Heart left ventricle (tissue), 16 donors: ENCODE measurements at regions not wholly inside any gene's neighbourhood (a gene's known extent, or its start where the extent isn't known, plus 50 kb on each side); places are given as distances from the start of the nearest gene placed in this dataset.

Experiments used
- ATAC-seq, 4 donors: fragments of 200-7000 bp; cut with Tn5 transposase; one replicate each; pipeline ENCODE4 v1.9.1; 2020 to 2022; ENCODE audit warnings: moderate library complexity in 4 of 4, mild to moderate bottlenecking in 3 of 4, moderate number of reproducible peaks in 1 of 4
- DNase-seq, 5 donors: peaks; one replicate each; pipeline ENCODE4 v3.0.0-alpha.2; 2020
- H3K27ac ChIP-seq, 12 donors: fragments of 200-600 bp; sonication (generic) in 4 of 12; one replicate each; pipeline versions ENCODE4 v1.5.0 to v1.8.0; 2016 to 2022; ENCODE audit warnings: mild to moderate bottlenecking in 2 of 12
- H3K27me3 ChIP-seq, 9 donors: fragments of 200-600 bp; sonication (generic) in 2 of 9; one replicate each; pipeline versions ENCODE4 v1.5.1 to v1.8.0; 2016 to 2022; ENCODE audit warnings: mild to moderate bottlenecking in 3 of 9
- H3K36me3 ChIP-seq, 9 donors: fragments of 200-600 bp; sonication (generic) in 2 of 9; one replicate each; pipeline versions ENCODE4 v1.5.0 to v1.8.0; 2018 to 2022; ENCODE audit warnings: mild to moderate bottlenecking in 2 of 9
- H3K4me1 ChIP-seq, 12 donors: fragments of 200-600 bp; sonication (generic) in 4 of 12; one replicate each; pipeline versions ENCODE4 v1.5.0 to v1.8.0; 2016 to 2022; ENCODE audit warnings: mild to moderate bottlenecking in 3 of 12
- H3K4me3 ChIP-seq, 12 donors: fragments of 200-600 bp; sonication (generic) in 4 of 12; one replicate each; pipeline versions ENCODE4 v1.5.0 to v1.8.0; 2017 to 2022; ENCODE audit warnings: mild to moderate bottlenecking in 9 of 12, moderate library complexity in 4 of 12
- H3K9me3 ChIP-seq, 12 donors: fragments of 200-600 bp; sonication (generic) in 4 of 12; one replicate each; pipeline versions ENCODE4 v1.5.0 to v1.8.0; 2016 to 2022; ENCODE audit warnings: mild to moderate bottlenecking in 1 of 12
- POLR2A ChIP-seq, 2 donors: fragments of 450-650 bp; IDR thresholded peaks; one replicate each; pipeline ENCODE4 v1.6.1; 2017; ENCODE audit warnings: antibody characterized with exemption in 2 of 2, mild to moderate bottlenecking in 2 of 2, moderate library complexity in 2 of 2
- WGBS, 4 donors: extraction: QIAGEN DNeasy Blood & Tissue Kit in 2 of 4; methylation state at CpG; one replicate each; pipeline versions ENCODE4 v1.1.5 to v1.1.7; 2013 to 2018; 5-methylcytosine and 5-hydroxymethylcytosine counted together
- intact Hi-C, 10 donors: fragments of 100-400 bp; cut with DNase I; formaldehyde crosslinking; loops; one replicate each; pipeline versions ENCODE4 v1.11.1 to v1.14.2; 2022
- TF ChIP-seq, protein P1 (sequence below), 12 donors: fragments of 200-600 bp; sonication (generic) in 4 of 12; IDR thresholded peaks; one replicate each; pipeline versions ENCODE4 v1.5.0 to v1.8.0; 2018 to 2022; ENCODE audit warnings: antibody characterized with exemption in 12 of 12, mild to moderate bottlenecking in 5 of 12
- donor health status: ischemic (EF 13 %, LVEDD 7.1; RV severe dilation, severe dysfunction).
- donor health status: healthy with polysubstance abuse.
- donor health status: DM: no; HTN: yes; CAD: no.
- donor health status: DM: no; HTN: no; CAD: no.
- donor health status: ischemic (EF 25% LVEDD 6.9; RV normal size, moderate dysfunction).
- donor health status: ischemic (EF 25% LVEDD 5.7; RV mildly dilated, moderate dysfunction).
- donor health status: healthy.
- donor health status: DM: yes; HTN: yes; CAD: no.
- donor health status: ischemic (EF 35%, LVEDD 5.7; RV mildly dilated, moderate dysfunction).
- donor health status: nonischemic (EF 11% LVEDD 7.7; RV severe dilation, severe dysfunction).
- donor health status: DM: yes; HTN: yes; CAD: no.
- donor health status: PGD.
- donor health status: ischemic (EF 29% LVEDD 5.4; RV normal size, mild dysfunction).
- donor health status: nonischemic (EF 23%, LVEDD 6.1; RV moderate dilation, normal function).

DNA sequence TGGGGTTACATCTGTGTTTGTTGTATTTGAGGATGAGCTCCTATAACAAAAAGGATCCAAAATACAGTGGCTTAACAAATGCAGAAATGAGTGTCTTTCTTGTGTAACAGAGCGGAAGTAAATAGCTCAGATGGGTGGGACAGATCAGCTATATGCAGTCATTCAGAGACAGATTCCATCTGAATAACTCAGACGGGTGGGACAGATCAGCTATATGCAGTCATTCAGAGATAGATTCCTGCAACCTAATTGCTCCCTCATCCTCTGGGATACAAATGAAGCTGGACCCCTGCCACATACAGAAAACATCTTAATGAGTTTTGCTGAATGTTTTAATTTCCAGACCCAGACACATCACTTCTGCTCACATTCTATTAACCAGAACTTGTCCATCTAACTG is 332.3 kb downstream of the BCKDHB start:
- 59 to 69% (median 66%) methylated on average over 2 of the region's 2 CpGs for WGBS, 4 donors
- H3K4me3 ChIP-seq = no peak overlapping the region
- no peak for DNase-seq
- ATAC-seq = no peak
- no peaks in the 10 kb centered on the region for H3K27me3 ChIP-seq
- intact Hi-C loops = no loop called here
- no peaks in the 10 kb centered on the region for H3K4me1 ChIP-seq
- no peaks in the 10 kb centered on the region for H3K9me3 ChIP-seq
- H3K36me3 ChIP-seq = no peaks in the 10 kb centered on the region
- no peak overlapping the region for H3K27ac ChIP-seq
- TF ChIP-seq, protein P1, sequence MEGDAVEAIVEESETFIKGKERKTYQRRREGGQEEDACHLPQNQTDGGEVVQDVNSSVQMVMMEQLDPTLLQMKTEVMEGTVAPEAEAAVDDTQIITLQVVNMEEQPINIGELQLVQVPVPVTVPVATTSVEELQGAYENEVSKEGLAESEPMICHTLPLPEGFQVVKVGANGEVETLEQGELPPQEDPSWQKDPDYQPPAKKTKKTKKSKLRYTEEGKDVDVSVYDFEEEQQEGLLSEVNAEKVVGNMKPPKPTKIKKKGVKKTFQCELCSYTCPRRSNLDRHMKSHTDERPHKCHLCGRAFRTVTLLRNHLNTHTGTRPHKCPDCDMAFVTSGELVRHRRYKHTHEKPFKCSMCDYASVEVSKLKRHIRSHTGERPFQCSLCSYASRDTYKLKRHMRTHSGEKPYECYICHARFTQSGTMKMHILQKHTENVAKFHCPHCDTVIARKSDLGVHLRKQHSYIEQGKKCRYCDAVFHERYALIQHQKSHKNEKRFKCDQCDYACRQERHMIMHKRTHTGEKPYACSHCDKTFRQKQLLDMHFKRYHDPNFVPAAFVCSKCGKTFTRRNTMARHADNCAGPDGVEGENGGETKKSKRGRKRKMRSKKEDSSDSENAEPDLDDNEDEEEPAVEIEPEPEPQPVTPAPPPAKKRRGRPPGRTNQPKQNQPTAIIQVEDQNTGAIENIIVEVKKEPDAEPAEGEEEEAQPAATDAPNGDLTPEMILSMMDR (IDR thresholded peaks at IDR 0.05) = no peak
- no peak for TF ChIP-seq POLR2A (IDR thresholded peaks at IDR 0.05)

DNA sequence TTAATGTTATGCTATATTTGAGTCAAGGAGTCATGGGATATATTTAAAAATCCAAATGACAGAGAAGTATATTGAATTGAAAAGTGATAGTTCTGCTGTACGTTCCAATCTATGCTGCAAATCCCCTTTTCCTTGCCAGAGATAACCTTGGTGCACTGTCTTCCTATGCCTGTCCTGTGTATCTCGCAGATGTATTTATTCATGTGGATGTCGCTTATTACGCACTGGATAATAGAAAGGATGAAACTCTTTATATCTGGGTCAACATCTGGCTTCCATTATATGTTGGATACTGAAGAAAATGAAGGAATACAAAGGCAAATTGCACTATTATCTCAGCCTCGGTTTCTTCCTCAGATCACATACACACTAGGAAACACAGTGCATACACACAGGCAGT is 331.3 kb downstream of the BCKDHB start:
- 69 to 91% (median 88%) methylated on average over 5 of the region's 5 CpGs for WGBS, 4 donors
- Histone ChIP-seq H3K27ac (no peak overlapping the region), H3K9me3 (no peaks in the 10 kb centered on the region), H3K27me3 (no peaks in the 10 kb centered on the region), H3K4me3 (no peak overlapping the region), H3K36me3 (no peaks in the 10 kb centered on the region), H3K4me1 (no peaks in the 10 kb centered on the region)
- ATAC-seq (no peak), DNase-seq (no peak)
- intact Hi-C loops = no loop called here
- no peak for TF ChIP-seq POLR2A (IDR thresholded peaks at IDR 0.05)
- TF ChIP-seq, protein P1 (IDR thresholded peaks at IDR 0.05) = no peak

- ATAC-seq = no peak
- 79 to 91% (median 88%) methylated on average over 1 of the region's 1 CpG for WGBS, 4 donors
- Histone ChIP-seq H3K4me3 (no peak overlapping the region), H3K27ac (no peak overlapping the region), H3K27me3 (no peaks in the 10 kb centered on the region), H3K4me1 (no peaks in the 10 kb centered on the region), H3K9me3 (no peaks in the 10 kb centered on the region), H3K36me3 (no peaks in the 10 kb centered on the region)
- intact Hi-C loops = no loop called here
- DNase-seq = no peak
- TF ChIP-seq, protein P1 (IDR thresholded peaks at IDR 0.05) = no peak
- no peak for TF ChIP-seq POLR2A (IDR thresholded peaks at IDR 0.05)
Observed at GRCh38 chr6:80437221-80437620, 330.8 kb downstream of the BCKDHB start.

DNA sequence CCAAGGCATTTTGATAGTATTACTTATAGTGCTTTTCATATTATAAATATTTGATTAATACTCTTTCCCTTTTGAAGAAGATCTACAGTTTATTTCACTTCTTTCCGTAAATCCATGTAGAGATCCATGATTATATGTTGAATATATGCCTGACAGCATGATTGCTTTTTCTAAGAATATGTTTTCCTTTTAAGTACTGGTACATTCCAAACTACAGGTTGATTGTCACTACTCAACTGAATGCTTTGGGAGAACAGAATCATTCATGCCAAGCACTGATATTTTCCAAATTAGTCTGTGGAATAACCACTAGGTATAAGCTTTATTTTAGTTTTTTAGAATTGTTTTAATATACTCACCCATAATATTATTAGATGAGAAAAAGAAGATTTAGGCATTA is 330.2 kb downstream of the BCKDHB start:
- intact Hi-C loops = no loop called here
- no peaks in the 10 kb centered on the region for H3K9me3 ChIP-seq
- H3K27me3 ChIP-seq = no peaks in the 10 kb centered on the region
- no peak overlapping the region for H3K4me3 ChIP-seq
- 97 to 100% (median 98%) methylated on average over 1 of the region's 1 CpG for WGBS, 4 donors
- no peak for TF ChIP-seq POLR2A (IDR thresholded peaks at IDR 0.05)
- TF ChIP-seq, protein P1 (IDR thresholded peaks at IDR 0.05) = no peak
- no peak for ATAC-seq
- H3K36me3 ChIP-seq = no peaks in the 10 kb centered on the region
- H3K27ac ChIP-seq = no peak overlapping the region
- DNase-seq = no peak
- H3K4me1 ChIP-seq = no peaks in the 10 kb centered on the region
